ENCODE measurements at regions not wholly inside any gene's neighbourhood (a gene's known extent, or its start where the extent isn't known, plus 50 kb on each side); places are given as distances from the start of the nearest gene placed in this dataset.
"Not testable (repeated sequence)": the region's sequence is repeated elsewhere in the genome, so short reads cannot be mapped to it uniquely, and the experiment has no call there.

DNA sequence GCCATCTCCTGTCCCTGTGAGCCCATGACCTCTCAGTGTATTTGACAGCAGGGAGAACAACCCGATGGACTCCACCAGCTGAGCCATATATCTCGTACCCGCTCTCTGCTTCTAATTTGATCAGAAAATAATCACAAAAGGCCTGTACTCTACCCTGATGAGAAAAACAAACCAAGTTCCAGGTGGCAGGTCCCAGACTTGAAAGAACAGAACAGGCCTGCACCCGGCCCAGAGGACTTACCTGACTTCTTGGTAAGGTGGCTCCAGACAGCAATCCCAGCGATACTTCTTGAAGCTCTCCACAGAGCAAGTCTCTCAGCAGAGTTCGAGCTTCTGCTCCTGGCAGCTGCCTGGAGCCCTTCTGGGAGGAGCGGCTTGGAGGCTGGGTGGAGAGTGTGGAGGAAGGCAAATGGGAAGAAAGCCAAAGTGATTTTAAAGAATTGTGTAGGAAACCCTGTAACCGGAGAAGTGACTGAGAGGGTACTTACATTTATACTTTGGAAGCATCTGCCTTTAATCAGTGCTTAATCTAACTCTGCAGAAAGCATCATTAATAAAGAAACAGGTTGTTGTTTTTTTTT lies 91.6 kb downstream of the SCN11A start:
- Mint-ChIP-seq H3K27me3 (no peaks in the 10 kb centered on the region), H3K4me3 (no peak overlapping the region), H3K4me1 (no peaks in the 10 kb centered on the region), H3K27ac (ENCODE audit: low read depth) (no peak overlapping the region), H3K36me3 (ENCODE audit: insufficient read depth) (no peaks in the 10 kb centered on the region), H3K9me3 (no peaks in the 10 kb centered on the region)
- ATAC-seq (replicated peaks; ENCODE audit: extremely low read depth, poor library complexity, severe bottlenecking): no peak
- no peak for DNase-seq (ENCODE audit: low spot score in 2 of 2)

DNA sequence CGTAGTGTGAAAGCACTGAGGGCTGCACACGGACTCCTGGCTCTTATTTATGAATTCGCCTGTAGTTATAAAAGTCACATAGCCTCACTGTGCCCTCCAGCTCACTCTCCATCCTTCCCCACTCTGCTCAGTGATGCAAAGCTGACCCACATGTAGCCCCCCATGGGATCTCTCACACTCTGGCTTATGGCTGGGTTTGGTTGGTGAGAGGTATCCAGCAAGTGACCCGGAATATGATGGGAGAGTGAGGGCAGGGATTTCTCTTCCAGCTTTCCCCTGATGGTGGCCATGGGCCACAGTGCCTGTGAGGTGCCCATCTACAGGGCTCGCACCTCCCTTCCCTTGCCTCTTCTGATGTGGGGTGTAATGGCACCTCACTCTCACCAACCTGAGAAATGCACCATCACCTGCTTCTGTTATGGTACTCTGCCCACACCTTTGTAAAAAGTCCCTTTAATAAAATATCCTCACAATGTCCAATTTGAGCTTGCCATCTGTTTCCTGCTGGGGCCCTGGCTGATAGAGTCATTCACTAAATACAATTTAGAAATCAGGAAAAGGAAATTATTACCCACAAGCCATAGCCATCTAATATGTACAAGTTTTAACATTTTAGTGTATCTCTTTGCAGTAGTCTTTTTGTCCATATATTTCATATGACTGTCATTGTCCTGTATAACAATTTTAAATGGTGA lies 93.6 kb downstream of the SCN11A start:
- Mint-ChIP-seq H3K4me1 (no peaks in the 10 kb centered on the region), H3K4me3 (no peak overlapping the region), H3K27me3 (peaks cover 18% of the 10 kb centered on the region), H3K9me3 (no peaks in the 10 kb centered on the region), H3K27ac (ENCODE audit: low read depth) (no peak overlapping the region), H3K36me3 (ENCODE audit: insufficient read depth) (no peaks in the 10 kb centered on the region)
- DNase-seq (ENCODE audit: low spot score in 2 of 2): no peak
- ATAC-seq (replicated peaks; ENCODE audit: extremely low read depth, poor library complexity, severe bottlenecking): no peak

DNA sequence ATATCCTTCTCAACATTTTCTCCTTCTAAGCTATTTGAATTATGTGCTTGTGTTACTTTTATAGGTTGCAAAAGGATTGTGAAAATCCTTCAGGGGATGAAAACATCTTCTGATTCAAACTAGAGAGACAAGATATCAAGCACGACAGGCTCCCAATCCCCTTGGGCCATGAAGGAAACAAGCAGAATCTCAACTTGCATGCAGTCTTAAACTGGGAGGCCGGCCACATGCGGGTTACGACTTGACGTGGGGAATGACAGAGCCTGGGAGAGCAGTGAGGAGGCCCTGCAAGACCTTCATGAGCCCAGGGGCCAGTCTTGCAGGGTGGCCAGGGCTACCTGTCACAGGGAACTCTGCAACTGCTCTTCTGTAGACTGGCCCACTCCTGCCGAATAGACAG lies 94.4 kb downstream of the SCN11A start:
- no peaks in the 10 kb centered on the region for H3K9me3 Mint-ChIP-seq
- no peaks in the 10 kb centered on the region for H3K36me3 Mint-ChIP-seq (ENCODE audit: insufficient read depth)
- H3K4me1 Mint-ChIP-seq: no peaks in the 10 kb centered on the region
- no peak overlapping the region for H3K4me3 Mint-ChIP-seq
- no peak overlapping the region for H3K27ac Mint-ChIP-seq (ENCODE audit: low read depth)
- ATAC-seq (replicated peaks; ENCODE audit: extremely low read depth, poor library complexity, severe bottlenecking) (no peak), DNase-seq (ENCODE audit: low spot score in 2 of 2) (no peak)
- peaks cover 26% of the 10 kb centered on the region for H3K27me3 Mint-ChIP-seq

DNA sequence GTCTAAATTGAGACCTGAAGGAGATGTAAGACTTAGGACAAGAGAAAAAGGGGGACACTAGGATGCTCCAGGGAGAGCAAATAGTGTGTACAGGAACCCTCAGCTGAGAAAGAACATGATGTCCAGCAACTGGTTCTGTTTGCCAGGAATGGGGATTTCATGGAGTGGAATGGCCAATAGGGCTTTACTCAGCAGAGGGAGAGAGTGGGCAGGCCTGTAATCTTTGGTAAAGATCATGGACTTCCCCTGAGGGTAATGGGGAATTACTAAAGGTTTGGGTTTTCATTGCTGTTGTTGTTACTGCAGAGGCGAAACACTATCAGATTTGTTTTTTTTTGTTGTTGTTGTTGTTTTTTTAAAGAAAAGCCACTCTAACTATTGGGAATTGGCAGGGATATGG lies 99.0 kb downstream of the SCN11A start:
- peaks cover 61% of the 10 kb centered on the region for H3K27me3 Mint-ChIP-seq
- no peak for DNase-seq (ENCODE audit: low spot score in 2 of 2)
- no peak overlapping the region for H3K4me3 Mint-ChIP-seq
- H3K4me1 Mint-ChIP-seq: no peaks in the 10 kb centered on the region
- H3K36me3 Mint-ChIP-seq (ENCODE audit: insufficient read depth): no peaks in the 10 kb centered on the region
- no peak for ATAC-seq (replicated peaks; ENCODE audit: extremely low read depth, poor library complexity, severe bottlenecking)
- H3K9me3 Mint-ChIP-seq: no peaks in the 10 kb centered on the region
- H3K27ac Mint-ChIP-seq (ENCODE audit: low read depth): no peak overlapping the region

DNA sequence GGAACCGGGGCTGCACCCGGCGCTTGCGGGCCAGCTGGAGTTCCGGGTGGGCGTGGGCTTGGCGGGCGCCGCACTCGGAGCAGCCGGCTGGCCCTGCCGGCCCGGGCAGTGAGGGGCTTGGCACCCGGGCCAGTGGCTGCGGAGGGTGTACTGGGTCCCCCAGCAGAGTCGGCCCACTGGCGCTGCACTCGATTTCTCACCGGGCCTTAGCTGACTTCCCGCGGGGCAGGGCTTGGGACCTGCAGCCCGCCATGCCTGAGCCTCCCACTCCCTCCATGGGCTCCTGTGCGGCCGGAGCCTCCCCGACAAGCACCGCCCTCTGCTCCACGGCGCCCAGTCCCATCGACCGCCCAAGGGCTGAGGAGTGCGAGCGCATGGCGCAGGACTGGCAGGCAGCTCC lies 100.6 kb downstream of the SCN11A start:
- H3K9me3 Mint-ChIP-seq; ATAC-seq (replicated peaks; ENCODE audit: extremely low read depth, poor library complexity, severe bottlenecking); H3K4me3 Mint-ChIP-seq; DNase-seq (ENCODE audit: low spot score in 2 of 2); H3K36me3 Mint-ChIP-seq (ENCODE audit: insufficient read depth); H3K4me1 Mint-ChIP-seq; H3K27ac Mint-ChIP-seq (ENCODE audit: low read depth): not testable (repeated sequence)
- peaks cover 71% of the 10 kb centered on the region for H3K27me3 Mint-ChIP-seq

GRCh38 chr3:38950581-38950980 lies 101.2 kb downstream of the SCN11A start:
- Mint-ChIP-seq H3K4me1 (no peaks in the 10 kb centered on the region), H3K27me3 (peaks cover 77% of the 10 kb centered on the region), H3K4me3 (no peak overlapping the region)

GRCh38 chr3:38949994-38950393 lies 101.8 kb downstream of the SCN11A start:
- H3K4me1 Mint-ChIP-seq: no peaks in the 10 kb centered on the region
- no peaks in the 10 kb centered on the region for H3K36me3 Mint-ChIP-seq (ENCODE audit: insufficient read depth)
- H3K27ac Mint-ChIP-seq (ENCODE audit: low read depth): no peak overlapping the region
- H3K9me3 Mint-ChIP-seq: no peaks in the 10 kb centered on the region
- DNase-seq (ENCODE audit: low spot score in 2 of 2): no peak
- no peak for ATAC-seq (replicated peaks; ENCODE audit: extremely low read depth, poor library complexity, severe bottlenecking)
- peaks cover 78% of the 10 kb centered on the region for H3K27me3 Mint-ChIP-seq
- no peak overlapping the region for H3K4me3 Mint-ChIP-seq

More at GRCh38 chr3:38950581-38950980, 101.2 kb downstream of the SCN11A start:
- Mint-ChIP-seq H3K36me3 (ENCODE audit: insufficient read depth) (no peaks in the 10 kb centered on the region), H3K27ac (ENCODE audit: low read depth) (no peak overlapping the region), H3K9me3 (no peaks in the 10 kb centered on the region)
- DNase-seq (ENCODE audit: low spot score in 2 of 2) (no peak), ATAC-seq (replicated peaks; ENCODE audit: extremely low read depth, poor library complexity, severe bottlenecking) (no peak)

- Mint-ChIP-seq H3K9me3 (no peaks in the 10 kb centered on the region), H3K36me3 (ENCODE audit: insufficient read depth) (no peaks in the 10 kb centered on the region), H3K4me3 (no peak overlapping the region), H3K4me1 (no peaks in the 10 kb centered on the region), H3K27ac (ENCODE audit: low read depth) (no peak overlapping the region), H3K27me3 (peaks cover 19% of the 10 kb centered on the region)
- DNase-seq (ENCODE audit: low spot score in 2 of 2): no peak
- ATAC-seq (replicated peaks; ENCODE audit: extremely low read depth, poor library complexity, severe bottlenecking): no peak
Measured at GRCh38 chr3:38940394-38940793, 111.3 kb downstream of the SCN11A start.

GRCh38 chr3:38925351-38925750 lies 109.3 kb upstream of the SCN10A start:
- H3K4me1 Mint-ChIP-seq: no peaks in the 10 kb centered on the region
- no peaks in the 10 kb centered on the region for H3K9me3 Mint-ChIP-seq
- H3K27ac Mint-ChIP-seq (ENCODE audit: low read depth): no peak overlapping the region
- peaks cover 52% of the 10 kb centered on the region for H3K27me3 Mint-ChIP-seq
- H3K4me3 Mint-ChIP-seq: no peak overlapping the region
- H3K36me3 Mint-ChIP-seq (ENCODE audit: insufficient read depth): no peaks in the 10 kb centered on the region
- ATAC-seq (replicated peaks; ENCODE audit: extremely low read depth, poor library complexity, severe bottlenecking) (no peak), DNase-seq (ENCODE audit: low spot score in 2 of 2) (no peak)

DNA sequence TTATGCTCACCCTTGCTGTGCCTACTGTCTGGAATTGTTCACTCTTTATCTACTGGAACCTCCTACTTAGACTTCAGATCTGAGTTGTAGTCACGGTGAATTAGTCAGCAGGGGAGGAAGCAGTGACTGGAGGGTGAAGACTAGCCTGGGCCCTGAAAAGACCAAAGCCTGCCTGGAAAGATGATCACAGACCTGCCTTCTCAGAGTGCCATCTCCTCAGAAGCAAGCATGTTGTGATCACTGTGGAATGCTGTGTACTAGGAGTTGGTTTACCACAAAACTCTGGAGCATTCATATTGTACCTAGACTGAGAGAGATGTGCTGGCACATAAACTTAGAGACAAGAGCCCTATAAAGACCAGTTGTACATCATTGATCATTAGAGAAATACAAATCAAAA lies 100.7 kb upstream of the SCN10A start:
- no peaks in the 10 kb centered on the region for H3K9me3 Mint-ChIP-seq
- H3K4me1 Mint-ChIP-seq: no peaks in the 10 kb centered on the region
- no peak for ATAC-seq (replicated peaks; ENCODE audit: extremely low read depth, poor library complexity, severe bottlenecking)
- no peak overlapping the region for H3K27ac Mint-ChIP-seq (ENCODE audit: low read depth)
- H3K27me3 Mint-ChIP-seq: no peaks in the 10 kb centered on the region
- H3K4me3 Mint-ChIP-seq: no peak overlapping the region
- DNase-seq (ENCODE audit: low spot score in 2 of 2): no peak
- H3K36me3 Mint-ChIP-seq (ENCODE audit: insufficient read depth): no peaks in the 10 kb centered on the region

GRCh38 chr3:38907426-38907825 lies 91.4 kb upstream of the SCN10A start:
- DNase-seq (ENCODE audit: low spot score in 2 of 2) (no peak), ATAC-seq (replicated peaks; ENCODE audit: extremely low read depth, poor library complexity, severe bottlenecking) (no peak)
- Mint-ChIP-seq H3K36me3 (ENCODE audit: insufficient read depth) (no peaks in the 10 kb centered on the region), H3K27me3 (no peaks in the 10 kb centered on the region), H3K9me3 (no peaks in the 10 kb centered on the region), H3K4me1 (no peaks in the 10 kb centered on the region), H3K4me3 (no peak overlapping the region), H3K27ac (ENCODE audit: low read depth) (no peak overlapping the region)

- DNase-seq (ENCODE audit: low spot score in 2 of 2) (no peak), ATAC-seq (replicated peaks; ENCODE audit: extremely low read depth, poor library complexity, severe bottlenecking) (no peak)
- Mint-ChIP-seq H3K9me3 (peaks cover 21% of the 10 kb centered on the region), H3K27ac (ENCODE audit: low read depth) (no peak overlapping the region), H3K4me3 (no peak overlapping the region), H3K36me3 (ENCODE audit: insufficient read depth) (no peaks in the 10 kb centered on the region), H3K4me1 (no peaks in the 10 kb centered on the region), H3K27me3 (peaks cover 9% of the 10 kb centered on the region)
Measured at GRCh38 chr3:38890426-38890825, 74.4 kb upstream of the SCN10A start.

DNA sequence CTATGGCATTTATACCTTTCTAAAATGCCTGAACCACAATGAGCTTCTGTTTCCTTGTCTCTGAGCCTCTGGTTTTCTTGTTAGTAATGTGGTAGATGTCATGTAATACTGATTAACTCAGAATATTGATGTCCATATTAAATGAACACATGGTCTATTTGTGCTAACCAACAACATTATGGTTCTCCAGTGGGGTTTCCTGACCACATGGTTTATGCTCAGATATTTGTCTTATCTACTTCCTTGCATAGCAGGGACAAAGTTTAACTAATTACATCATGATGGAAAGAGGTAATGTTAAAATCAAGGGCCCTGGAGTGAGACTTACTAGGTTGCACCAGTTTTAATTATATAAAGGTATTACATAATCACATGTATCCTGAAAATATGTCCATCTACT lies 62.6 kb upstream of the SCN10A start:
- H3K27me3 Mint-ChIP-seq: peaks cover 36% of the 10 kb centered on the region
- no peak for ATAC-seq (replicated peaks; ENCODE audit: extremely low read depth, poor library complexity, severe bottlenecking)
- no peak overlapping the region for H3K4me3 Mint-ChIP-seq
- DNase-seq (ENCODE audit: low spot score in 2 of 2): no peak
- no peaks in the 10 kb centered on the region for H3K4me1 Mint-ChIP-seq
- H3K36me3 Mint-ChIP-seq (ENCODE audit: insufficient read depth): no peaks in the 10 kb centered on the region
- H3K9me3 Mint-ChIP-seq: no peaks in the 10 kb centered on the region
- H3K27ac Mint-ChIP-seq (ENCODE audit: low read depth): no peak overlapping the region
